HEK293 (cell line): ENCODE measurements at regions not wholly inside any gene's neighbourhood (a gene's known extent, or its start where the extent isn't known, plus 50 kb on each side); places are given as distances from the start of the nearest gene placed in this dataset.

Experiments used
- CTCF ChIA-PET: fragments of 350-600 bp; formaldehyde crosslinking; extraction: SDS; loops from one replicate; lab custom pipeline; 2021; ENCODE audit warnings: antibody characterized with exemption; lab: Yijun Ruan, JAX
- POLR2A ChIA-PET: fragments of 300-600 bp; formaldehyde crosslinking; extraction: SDS; loops from one replicate; lab custom pipeline; 2020; ENCODE audit warnings: antibody characterized with exemption, inconsistent platforms; lab: Yijun Ruan, JAX
- H3K27ac ChIP-seq: fragments of 200-500 bp; sonication (Bioruptor generic); 2 replicates; pipeline ENCODE4 v1.5.1; 2014; ENCODE audit warnings: low read depth, low read length, control low read depth, inconsistent platforms; ENCODE audit errors: extremely low read depth
- H3K36me3 ChIP-seq, 2 experiments: fragments of 200-500 bp in 1 of 2; sonication (Bioruptor generic) in 1 of 2; 1 replicate in 1 of 2; 2 replicates in 1 of 2; pipeline ENCODE4 v1.5.1; 2014 to 2017; ENCODE audit warnings: inconsistent platforms in 2 of 2, low read length in 2 of 2; ENCODE audit not compliant: control insufficient read depth in 2 of 2, insufficient read depth in 1 of 2
- H3K4me1 ChIP-seq: fragments of 200-500 bp; sonication (Bioruptor generic); 2 replicates; pipeline ENCODE4 v1.5.1; 2014; ENCODE audit warnings: mild to moderate bottlenecking, low read length, inconsistent platforms; ENCODE audit not compliant: control insufficient read depth, insufficient read depth
- H3K4me3 ChIP-seq: 2 replicates; pipeline ENCODE4 v1.5.1; 2011; ENCODE audit warnings: low read depth, mild to moderate bottlenecking, control low read depth, low read length, moderate library complexity
- H3K9me3 ChIP-seq: fragments of 200-500 bp; sonication (Bioruptor generic); 2 replicates; pipeline ENCODE4 v1.5.1; 2014; ENCODE audit warnings: low read depth, low read length, inconsistent platforms; ENCODE audit not compliant: control insufficient read depth, insufficient read depth
- BCL11A ChIP-seq: fragments of 450-650 bp; formaldehyde crosslinking; IDR thresholded peaks from 2 replicates; pipeline ENCODE4 v1.5.1; 2016; ENCODE audit warnings: low read depth, missing biosample characterization, missing genetic modification characterization
- HIC1 ChIP-seq: fragments of 450-650 bp; formaldehyde crosslinking; IDR thresholded peaks from 2 replicates; pipeline ENCODE4 v1.5.1; 2016; ENCODE audit warnings: missing biosample characterization, missing genetic modification characterization
- HOXA7 ChIP-seq: sonication (generic); formaldehyde crosslinking; IDR thresholded peaks from 2 replicates; pipeline ENCODE4 v1.8.1; 2022; ENCODE audit warnings: missing genetic modification reagents, borderline replicate concordance
- KLF16 ChIP-seq: fragments of 450-650 bp; formaldehyde crosslinking; IDR thresholded peaks from 2 replicates; pipeline ENCODE4 v1.5.1; 2017; ENCODE audit warnings: missing biosample characterization, missing genetic modification characterization
- MYNN ChIP-seq: fragments of 450-650 bp; formaldehyde crosslinking; IDR thresholded peaks from 2 replicates; pipeline ENCODE4 v1.5.1; 2016; ENCODE audit warnings: missing biosample characterization, missing genetic modification characterization, borderline replicate concordance
- MZF1 ChIP-seq: fragments of 450-650 bp; formaldehyde crosslinking; IDR thresholded peaks from 2 replicates; pipeline ENCODE4 v1.5.1; 2017; ENCODE audit warnings: missing biosample characterization, missing genetic modification characterization, borderline replicate concordance
- REST ChIP-seq: fragments of 450-650 bp; formaldehyde crosslinking; IDR thresholded peaks from 2 replicates; pipeline ENCODE4 v1.5.1; 2016; ENCODE audit warnings: missing biosample characterization, missing genetic modification characterization
- SETDB1 ChIP-seq: IDR thresholded peaks from one replicate; pipeline ENCODE4 v1.6.1; 2017; ENCODE audit warnings: mild to moderate bottlenecking, low read length, moderate library complexity, mixed read lengths; ENCODE audit not compliant: insufficient read length
- ZBTB21 ChIP-seq: fragments of 450-650 bp; formaldehyde crosslinking; IDR thresholded peaks from 2 replicates; pipeline ENCODE4 v1.5.1; 2017; ENCODE audit warnings: missing biosample characterization, missing genetic modification characterization
- ZBTB44 ChIP-seq: fragments of 450-650 bp; IDR thresholded peaks from 2 replicates; pipeline ENCODE4 v1.5.1; 2018; ENCODE audit warnings: missing biosample characterization, mild to moderate bottlenecking, missing genetic modification characterization
- ZIC2 ChIP-seq: fragments of 450-650 bp; formaldehyde crosslinking; IDR thresholded peaks from 2 replicates; pipeline ENCODE4 v1.5.1; 2016; ENCODE audit warnings: missing biosample characterization, missing genetic modification characterization
- ZNF211 ChIP-seq: fragments of 450-650 bp; formaldehyde crosslinking; IDR thresholded peaks from 2 replicates; pipeline ENCODE4 v1.5.1; 2016; ENCODE audit warnings: low read depth, missing biosample characterization, missing genetic modification characterization
- ZNF248 ChIP-seq: fragments of 450-650 bp; formaldehyde crosslinking; IDR thresholded peaks from 2 replicates; pipeline ENCODE4 v1.5.1; 2017; ENCODE audit warnings: missing biosample characterization, missing genetic modification characterization
- ZNF335 ChIP-seq: fragments of 450-650 bp; formaldehyde crosslinking; conservative IDR thresholded peaks from 2 replicates; pipeline ENCODE4 v1.5.1; 2016; ENCODE audit warnings: missing biosample characterization, missing genetic modification characterization
- ZNF391 ChIP-seq: fragments of 450-650 bp; formaldehyde crosslinking; IDR thresholded peaks from 2 replicates; pipeline ENCODE4 v1.5.1; 2016; ENCODE audit warnings: low read depth, missing biosample characterization, missing genetic modification characterization, borderline replicate concordance
- ZNF473 ChIP-seq: fragments of 450-650 bp; formaldehyde crosslinking; IDR thresholded peaks from 2 replicates; pipeline ENCODE4 v1.5.1; 2017; ENCODE audit warnings: missing biosample characterization, missing genetic modification characterization
- ZNF514 ChIP-seq: fragments of 450-650 bp; formaldehyde crosslinking; IDR thresholded peaks from 2 replicates; pipeline ENCODE4 v1.5.1; 2016; ENCODE audit warnings: missing biosample characterization, missing genetic modification characterization
- ZNF530 ChIP-seq: fragments of 450-650 bp; formaldehyde crosslinking; IDR thresholded peaks from 2 replicates; pipeline ENCODE4 v1.5.1; 2016; ENCODE audit warnings: low read depth, missing biosample characterization, missing genetic modification characterization
- ZNF544 ChIP-seq: fragments of 450-650 bp; formaldehyde crosslinking; IDR thresholded peaks from 2 replicates; pipeline ENCODE4 v1.5.0; 2017; ENCODE audit warnings: missing biosample characterization, missing genetic modification characterization
- ZNF626 ChIP-seq: fragments of 450-650 bp; sonication (Bioruptor Pico); formaldehyde crosslinking; IDR thresholded peaks from 2 replicates; pipeline ENCODE4 v1.5.1; 2018; ENCODE audit warnings: missing biosample characterization, missing genetic modification characterization, inconsistent platforms
- ZNF670 ChIP-seq: fragments of 450-650 bp; formaldehyde crosslinking; IDR thresholded peaks from 2 replicates; pipeline ENCODE4 v1.5.1; 2016; ENCODE audit warnings: missing biosample characterization, missing genetic modification characterization, low read depth
- ZNF692 ChIP-seq: fragments of 450-650 bp; formaldehyde crosslinking; IDR thresholded peaks from 2 replicates; pipeline ENCODE4 v1.5.1; 2016; ENCODE audit warnings: missing biosample characterization, missing genetic modification characterization
- ZNF830 ChIP-seq: fragments of 450-650 bp; IDR thresholded peaks from 2 replicates; pipeline ENCODE4 v1.5.0; 2018; ENCODE audit warnings: missing biosample characterization, missing genetic modification characterization, low read depth, mild to moderate bottlenecking, moderate library complexity
- ZNF843 ChIP-seq: fragments of 450-650 bp; formaldehyde crosslinking; IDR thresholded peaks from 2 replicates; pipeline ENCODE4 v1.5.1; 2016; ENCODE audit warnings: missing biosample characterization, missing genetic modification characterization
- ZSCAN30 ChIP-seq: fragments of 450-650 bp; IDR thresholded peaks from 2 replicates; pipeline ENCODE4 v1.5.1; 2018; ENCODE audit warnings: missing biosample characterization, mild to moderate bottlenecking, missing genetic modification characterization, moderate library complexity

GRCh38 chr12:13561923-13562322, 365.4 kb downstream of the EMP1 start:
- no peaks in the 10 kb centered on the region for H3K4me1 ChIP-seq
- H3K9me3 ChIP-seq, result no peaks in the 10 kb centered on the region
- CTCF ChIA-PET, result no interaction called here
- no peaks in the 10 kb centered on the region for H3K36me3 ChIP-seq
- H3K4me3 ChIP-seq, result no peak overlapping the region
- POLR2A ChIA-PET, result no interaction called here
- TF ChIP-seq ZNF670, result no peak
- no peak for TF ChIP-seq HIC1 (tag by site-specific recombination)
- TF ChIP-seq ZNF843 (tag by site-specific recombination), result no peak
- TF ChIP-seq HOXA7 (CRISPR knock-in tag), result no peak
- no peak for TF ChIP-seq ZNF626
- TF ChIP-seq ZNF514 (tag by site-specific recombination), result no peak
- TF ChIP-seq ZNF248 (tag by site-specific recombination), result no peak
- no peak for TF ChIP-seq ZNF211 (tag by site-specific recombination)
- no peak for TF ChIP-seq MYNN
- no peak for TF ChIP-seq ZNF391
- no peak for TF ChIP-seq ZBTB21
- no peak overlapping the region for H3K27ac ChIP-seq

- ChIA-PET POLR2A (no interaction called here), CTCF (no interaction called here)
- no peaks in the 10 kb centered on the region for H3K4me1 ChIP-seq
- no peak overlapping the region for H3K4me3 ChIP-seq
- no peaks in the 10 kb centered on the region for H3K9me3 ChIP-seq
- no peak overlapping the region for H3K27ac ChIP-seq
- no peaks in the 10 kb centered on the region for H3K36me3 ChIP-seq
- no peak for TF ChIP-seq SETDB1
- TF ChIP-seq ZNF473 (tag by site-specific recombination), result no peak
- no peak for TF ChIP-seq ZNF514 (tag by site-specific recombination)
- TF ChIP-seq MZF1 (tag by site-specific recombination), result no peak
- TF ChIP-seq ZNF530, result no peak
- TF ChIP-seq BCL11A, result no peak
- TF ChIP-seq ZIC2 (tag by site-specific recombination), result no peak
- no peak for TF ChIP-seq REST (tag by site-specific recombination)
- no peak for TF ChIP-seq ZSCAN30
- TF ChIP-seq ZBTB44 (tag by site-specific recombination), result no peak
- TF ChIP-seq ZNF335 (tag by site-specific recombination), result no peak
- TF ChIP-seq ZNF830 (tag by site-specific recombination), result no peak
- TF ChIP-seq KLF16 (tag by site-specific recombination), result no peak
- TF ChIP-seq ZNF544 (tag by site-specific recombination), result no peak
- TF ChIP-seq ZNF692 (tag by site-specific recombination), result no peak
Measured at GRCh38 chr12:13559318-13559978, 362.9 kb downstream of the EMP1 start.
